ENCODE measurements at regions not wholly inside any gene's neighbourhood (a gene's known extent, or its start where the extent isn't known, plus 50 kb on each side); places are given as distances from the start of the nearest gene placed in this dataset.

- no peak for TF ChIP-seq CREB1 (IDR thresholded peaks at IDR 0.05; ENCODE audit: low read depth)
- no peak for TF ChIP-seq TAF1 (IDR thresholded peaks at IDR 0.05; ENCODE audit: low read depth)
- no peak for TF ChIP-seq YY1 (IDR thresholded peaks at IDR 0.05; ENCODE audit: low read depth)
- no peak for TF ChIP-seq USF1 (IDR thresholded peaks at IDR 0.05)
- TF ChIP-seq REST (IDR thresholded peaks at IDR 0.05; ENCODE audit: low read depth) = no peak
- TF ChIP-seq TEAD4 (IDR thresholded peaks at IDR 0.05) = no peak
- TF ChIP-seq ZBTB7A (IDR thresholded peaks at IDR 0.05; ENCODE audit: low read depth) = no peak
- TF ChIP-seq EGR1 (IDR thresholded peaks at IDR 0.05) = no peak
- TF ChIP-seq EP300 (IDR thresholded peaks at IDR 0.05; ENCODE audit: borderline replicate concordance) = no peak
- no peak for TF ChIP-seq CEBPB (IDR thresholded peaks at IDR 0.05)
- no peak for TF ChIP-seq FOXM1 (IDR thresholded peaks at IDR 0.05; ENCODE audit: borderline replicate concordance, low read depth)
- no peak for TF ChIP-seq MAX (IDR thresholded peaks at IDR 0.05)
Measured at GRCh38 chr14:27025648-27026047, 427.8 kb upstream of the NOVA1 start.
